Tibial nerve (tissue), 4 donors: ENCODE measurements at regions not wholly inside any gene's neighbourhood (a gene's known extent, or its start where the extent isn't known, plus 50 kb on each side); places are given as distances from the start of the nearest gene placed in this dataset.
A peak's percentile ranks its signal among the peaks of the same experiment; 100 is the strongest.

ENCODE experiments used
- DNase-seq, 2 donors: peaks; one replicate each; pipeline ENCODE4 v3.0.0-alpha.2; 2019; ENCODE audit warnings: low spot score in 2 of 2
- H3K27ac ChIP-seq, 4 donors: fragments of 200-600 bp; sonication (generic) in 3 of 4; one replicate each; pipeline ENCODE4 v1.5.1; 2017 to 2019; ENCODE audit warnings: mild to moderate bottlenecking in 1 of 4
- H3K27me3 ChIP-seq, 2 donors: fragments of 200-600 bp; sonication (generic) in 1 of 2; one replicate each; pipeline versions ENCODE4 v1.5.1 to v1.6.0; 2017 to 2019
- H3K36me3 ChIP-seq, 3 donors: fragments of 200-600 bp; sonication (generic); one replicate each; pipeline ENCODE4 v1.5.1; 2018 to 2019
- H3K4me1 ChIP-seq, 4 donors: fragments of 200-600 bp; sonication (generic) in 3 of 4; one replicate each; pipeline ENCODE4 v1.5.1; 2017 to 2019
- H3K4me3 ChIP-seq, 4 donors: fragments of 200-600 bp; sonication (generic) in 3 of 4; one replicate each; pipeline ENCODE4 v1.5.1; 2017 to 2019; ENCODE audit warnings: mild to moderate bottlenecking in 1 of 4, moderate library complexity in 1 of 4
- H3K9me3 ChIP-seq, 4 donors: fragments of 200-600 bp; sonication (generic) in 3 of 4; one replicate each; pipeline ENCODE4 v1.5.1; 2017 to 2019
- EP300 ChIP-seq, 2 donors: sonication (generic); formaldehyde crosslinking; IDR thresholded peaks; one replicate each; pipeline ENCODE4 v1.6.1; 2017; ENCODE audit warnings: antibody characterized with exemption in 2 of 2, mild to moderate bottlenecking in 1 of 2
- POLR2A ChIP-seq, 2 donors: fragments of 450-650 bp; IDR thresholded peaks; one replicate each; pipeline ENCODE4 v1.6.1; 2017; ENCODE audit warnings: antibody characterized with exemption in 2 of 2, mild to moderate bottlenecking in 2 of 2, moderate library complexity in 2 of 2
- WGBS, 2 donors: methylation state at CpG; one replicate each; pipeline ENCODE4 v1.1.5; 2018; 5-methylcytosine and 5-hydroxymethylcytosine counted together
- TF ChIP-seq, protein P1 (sequence below), 5 experiments: fragments of 200-600 bp in 3 of 5; fragments of 450-650 bp in 2 of 5; sonication (generic) in 3 of 5; IDR thresholded peaks; one replicate each; pipeline ENCODE4 v1.5.1; 2016 to 2019; ENCODE audit warnings: antibody characterized with exemption in 5 of 5, mild to moderate bottlenecking in 3 of 5, moderate library complexity in 2 of 5

- H3K4me1 ChIP-seq, result peaks cover 0 to 7% (median 0%) of the 10 kb centered on the region in 4 donors
- H3K9me3 ChIP-seq, result peaks cover 0 to 3% (median 0%) of the 10 kb centered on the region in 4 donors
- no peaks in the 10 kb centered on the region for H3K36me3 ChIP-seq
- WGBS, 2 donors, result 67 to 80% methylated on average over 5 of the region's 5 CpGs
- no peak for DNase-seq
- no peaks in the 10 kb centered on the region for H3K27me3 ChIP-seq
- H3K27ac ChIP-seq, result no peak overlapping the region
- no peak for TF ChIP-seq EP300 (IDR thresholded peaks at IDR 0.05)
- no peak for TF ChIP-seq POLR2A (IDR thresholded peaks at IDR 0.05)
- TF ChIP-seq, protein P1, sequence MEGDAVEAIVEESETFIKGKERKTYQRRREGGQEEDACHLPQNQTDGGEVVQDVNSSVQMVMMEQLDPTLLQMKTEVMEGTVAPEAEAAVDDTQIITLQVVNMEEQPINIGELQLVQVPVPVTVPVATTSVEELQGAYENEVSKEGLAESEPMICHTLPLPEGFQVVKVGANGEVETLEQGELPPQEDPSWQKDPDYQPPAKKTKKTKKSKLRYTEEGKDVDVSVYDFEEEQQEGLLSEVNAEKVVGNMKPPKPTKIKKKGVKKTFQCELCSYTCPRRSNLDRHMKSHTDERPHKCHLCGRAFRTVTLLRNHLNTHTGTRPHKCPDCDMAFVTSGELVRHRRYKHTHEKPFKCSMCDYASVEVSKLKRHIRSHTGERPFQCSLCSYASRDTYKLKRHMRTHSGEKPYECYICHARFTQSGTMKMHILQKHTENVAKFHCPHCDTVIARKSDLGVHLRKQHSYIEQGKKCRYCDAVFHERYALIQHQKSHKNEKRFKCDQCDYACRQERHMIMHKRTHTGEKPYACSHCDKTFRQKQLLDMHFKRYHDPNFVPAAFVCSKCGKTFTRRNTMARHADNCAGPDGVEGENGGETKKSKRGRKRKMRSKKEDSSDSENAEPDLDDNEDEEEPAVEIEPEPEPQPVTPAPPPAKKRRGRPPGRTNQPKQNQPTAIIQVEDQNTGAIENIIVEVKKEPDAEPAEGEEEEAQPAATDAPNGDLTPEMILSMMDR (IDR thresholded peaks at IDR 0.05), result no peak
- H3K4me3 ChIP-seq, result no peak overlapping the region
Observed at GRCh38 chr15:39211108-39211979, 369.5 kb upstream of the THBS1 start.

GRCh38 chr15:39213385-39213840 lies 367.5 kb upstream of the THBS1 start:
- DNase-seq, result no peak
- Histone ChIP-seq H3K4me1 (peaks cover 0 to 7% (median 0%) of the 10 kb centered on the region in 4 donors), H3K36me3 (no peaks in the 10 kb centered on the region), H3K4me3 (no peak overlapping the region), H3K27ac (peak overlapping the region in 2 of 4 donors; percentile 40 to 62), H3K27me3 (no peaks in the 10 kb centered on the region), H3K9me3 (no peaks in the 10 kb centered on the region)
- TF ChIP-seq EP300 (IDR thresholded peaks at IDR 0.05), result peak in 1 of 2 donors; percentile 28
- TF ChIP-seq, protein P1 (IDR thresholded peaks at IDR 0.05), result no peak
- 51 to 56% methylated on average over 7 of the region's 7 CpGs for WGBS, 2 donors

DNA sequence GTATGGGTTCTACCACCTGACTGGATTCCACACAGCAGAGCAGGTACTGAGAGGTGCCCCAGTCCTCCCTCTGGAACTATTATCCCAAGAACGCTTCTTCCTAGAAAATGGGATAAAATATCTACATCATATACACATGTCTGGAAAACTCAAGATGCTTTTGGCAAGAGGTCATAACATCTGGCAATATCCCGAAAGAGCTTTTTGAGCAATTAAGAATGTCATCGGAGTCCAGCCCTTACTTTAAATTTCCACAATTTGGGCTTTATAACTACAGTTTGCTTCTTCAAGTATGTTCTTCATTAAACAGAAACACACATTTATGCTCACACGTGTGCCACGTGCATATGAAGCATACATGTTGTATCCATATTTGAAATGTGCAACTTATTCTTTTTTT lies 365.9 kb upstream of the THBS1 start:
- no peak overlapping the region for H3K4me3 ChIP-seq
- no peaks in the 10 kb centered on the region for H3K27me3 ChIP-seq
- TF ChIP-seq, protein P1 (IDR thresholded peaks at IDR 0.05), result no peak
- TF ChIP-seq EP300 (IDR thresholded peaks at IDR 0.05) (no peak), POLR2A (IDR thresholded peaks at IDR 0.05) (no peak)
- no peak overlapping the region for H3K27ac ChIP-seq
- DNase-seq, result no peak
- WGBS, 2 donors, result 43 to 51% methylated on average over 5 of the region's 5 CpGs
- no peaks in the 10 kb centered on the region for H3K9me3 ChIP-seq
- H3K36me3 ChIP-seq, result no peaks in the 10 kb centered on the region
- peaks cover 0 to 7% (median 0%) of the 10 kb centered on the region in 4 donors for H3K4me1 ChIP-seq

DNA sequence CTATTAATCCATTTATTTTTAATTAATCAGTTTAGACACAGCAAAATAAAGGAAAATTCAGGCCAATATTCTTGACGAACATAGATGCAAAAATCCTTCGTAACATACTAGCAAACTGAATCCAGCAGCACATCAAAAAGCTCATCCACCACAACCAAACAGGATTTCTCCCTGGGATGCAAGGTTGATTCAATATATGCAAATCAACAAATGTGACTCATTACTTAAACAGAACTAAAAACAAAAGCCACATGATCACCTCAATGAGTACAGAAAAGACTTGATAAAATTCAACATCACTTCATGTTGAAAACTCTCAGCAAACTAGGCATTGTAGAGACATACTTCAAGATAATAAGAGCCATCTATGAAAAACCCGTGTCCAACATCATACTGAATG lies 364.1 kb upstream of the THBS1 start:
- TF ChIP-seq POLR2A (IDR thresholded peaks at IDR 0.05), result no peak
- H3K27ac ChIP-seq, result no peak overlapping the region

DNA sequence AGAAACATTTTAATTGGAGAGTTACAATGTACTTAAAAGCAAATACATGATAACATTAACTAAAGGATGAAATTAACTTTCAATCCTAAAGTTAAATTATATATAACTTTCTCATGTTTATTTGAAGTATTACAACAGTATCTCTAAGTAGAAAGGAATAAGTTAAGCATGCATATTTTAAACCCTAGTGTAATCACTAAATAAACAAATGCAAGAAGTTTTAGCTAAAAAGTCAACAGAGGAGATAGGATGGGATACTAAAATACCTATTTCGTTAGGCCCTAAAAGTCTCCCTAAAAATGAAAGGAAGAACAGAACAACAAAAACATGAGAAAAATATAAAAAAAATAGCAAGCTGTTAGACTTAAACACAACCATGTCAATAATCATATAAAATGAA lies 361.3 kb upstream of the THBS1 start:
- Histone ChIP-seq H3K27me3 (no peaks in the 10 kb centered on the region), H3K27ac (no peak overlapping the region), H3K4me3 (no peak overlapping the region), H3K36me3 (no peaks in the 10 kb centered on the region), H3K9me3 (no peaks in the 10 kb centered on the region), H3K4me1 (no peaks in the 10 kb centered on the region)
- DNase-seq, result no peak
- TF ChIP-seq EP300 (IDR thresholded peaks at IDR 0.05) (no peak), POLR2A (IDR thresholded peaks at IDR 0.05) (no peak)
- TF ChIP-seq, protein P1 (IDR thresholded peaks at IDR 0.05), result no peak
- WGBS, 2 donors, result 77 to 85% methylated on average over 1 of the region's 1 CpG

More for the DNA sequence above, 364.1 kb upstream of the THBS1 start:
- Histone ChIP-seq H3K36me3 (no peaks in the 10 kb centered on the region), H3K4me3 (no peak overlapping the region), H3K4me1 (peaks cover 0 to 7% (median 0%) of the 10 kb centered on the region in 4 donors), H3K27me3 (no peaks in the 10 kb centered on the region), H3K9me3 (no peaks in the 10 kb centered on the region)
- DNase-seq, result no peak
- 94 to 97% methylated on average over 3 of the region's 3 CpGs for WGBS, 2 donors
